ENCODE measurements at regions not wholly inside any gene's neighbourhood (a gene's known extent, or its start where the extent isn't known, plus 50 kb on each side); places are given as distances from the start of the nearest gene placed in this dataset.

DNA sequence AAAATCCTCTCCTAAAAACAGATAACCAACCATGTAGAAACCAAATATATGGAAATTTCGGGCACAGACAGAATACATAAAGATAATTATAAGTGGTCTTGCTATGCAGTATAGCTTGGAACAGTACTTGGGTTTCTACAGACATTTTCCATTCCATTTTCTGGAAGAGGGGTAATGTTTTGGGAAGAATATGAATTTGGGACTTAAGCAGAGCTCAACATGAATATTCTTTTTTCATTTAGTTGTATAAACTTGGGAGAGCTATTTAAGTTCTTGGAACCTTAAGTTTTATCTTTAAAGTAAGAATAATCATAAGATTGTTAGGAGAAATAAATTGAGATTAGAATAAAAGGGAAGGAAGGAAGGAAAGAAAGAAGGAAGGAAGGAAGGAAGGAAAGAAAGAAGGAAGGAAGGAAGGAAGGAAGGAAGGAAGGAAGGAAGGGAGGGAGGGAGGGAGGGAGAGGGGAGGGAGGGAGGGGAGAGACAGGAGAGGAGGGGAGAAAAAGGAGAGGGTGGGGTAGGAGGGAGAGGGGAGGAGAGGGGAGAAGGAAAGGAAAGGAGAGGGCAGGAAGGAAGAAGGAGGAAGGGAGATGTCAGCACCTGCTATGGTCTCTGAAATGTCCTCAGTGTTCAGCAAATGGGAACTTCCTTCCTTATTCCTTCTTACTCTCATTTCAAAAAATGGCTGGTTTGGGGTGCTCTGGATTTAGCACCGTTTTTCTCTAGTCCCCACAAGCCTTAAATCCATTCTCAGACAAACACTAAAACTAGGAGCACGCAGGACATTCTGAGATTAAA lies 248.3 kb downstream of the LY86 start:
- no peak for DNase-seq (ENCODE audit: low read depth in 2 of 2, low spot score in 1 of 2)

DNA sequence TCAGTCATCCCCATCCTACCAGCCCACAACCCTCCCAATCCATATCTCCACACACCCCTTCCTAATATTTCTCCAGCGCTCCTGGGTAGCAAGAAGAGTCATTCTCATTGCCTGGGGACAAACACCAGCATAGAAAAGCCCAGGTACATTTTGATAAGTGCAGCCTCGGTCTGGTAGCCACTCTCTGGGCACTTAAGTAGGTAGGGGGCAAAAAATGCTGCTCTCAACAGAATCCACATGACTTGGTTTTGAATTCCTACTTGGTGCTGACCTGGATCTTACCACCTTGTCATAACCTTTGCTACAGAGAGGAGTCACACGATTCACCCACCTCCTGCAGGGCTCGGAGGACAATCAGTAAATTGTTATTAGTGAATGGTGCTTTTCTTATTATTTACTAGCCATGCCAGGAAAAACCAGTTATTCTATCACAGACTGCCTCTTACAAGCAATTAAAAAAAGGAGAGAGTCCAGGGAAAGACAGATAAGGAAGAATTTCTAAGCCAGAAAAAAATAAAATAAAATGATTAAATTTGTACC lies 249.1 kb downstream of the LY86 start:
- DNase-seq (ENCODE audit: low read depth in 2 of 2, low spot score in 1 of 2): no peak

DNA sequence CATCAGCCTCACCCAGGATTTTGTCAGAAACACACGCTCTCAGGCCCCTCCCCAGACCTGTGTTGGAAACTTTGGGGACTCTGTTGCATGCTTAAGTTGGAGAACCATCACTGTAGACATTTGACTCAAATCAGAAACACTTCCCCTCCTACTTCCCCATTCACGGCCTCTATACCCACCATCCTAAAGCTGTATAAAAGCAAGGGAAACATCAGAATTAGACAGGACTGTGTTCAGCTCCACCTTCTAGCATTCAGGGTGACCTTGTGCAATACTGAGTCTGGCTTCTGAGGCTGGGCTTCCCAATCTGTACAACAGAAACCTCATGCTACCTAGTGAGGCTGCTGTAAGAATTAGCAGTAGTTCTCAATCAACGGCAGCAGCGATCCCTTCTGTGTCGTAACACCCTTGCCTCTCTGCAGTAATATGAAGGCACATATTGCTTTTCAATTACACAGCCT lies 252.3 kb downstream of the LY86 start:
- no peak for DNase-seq (ENCODE audit: low read depth in 2 of 2, low spot score in 1 of 2)

DNA sequence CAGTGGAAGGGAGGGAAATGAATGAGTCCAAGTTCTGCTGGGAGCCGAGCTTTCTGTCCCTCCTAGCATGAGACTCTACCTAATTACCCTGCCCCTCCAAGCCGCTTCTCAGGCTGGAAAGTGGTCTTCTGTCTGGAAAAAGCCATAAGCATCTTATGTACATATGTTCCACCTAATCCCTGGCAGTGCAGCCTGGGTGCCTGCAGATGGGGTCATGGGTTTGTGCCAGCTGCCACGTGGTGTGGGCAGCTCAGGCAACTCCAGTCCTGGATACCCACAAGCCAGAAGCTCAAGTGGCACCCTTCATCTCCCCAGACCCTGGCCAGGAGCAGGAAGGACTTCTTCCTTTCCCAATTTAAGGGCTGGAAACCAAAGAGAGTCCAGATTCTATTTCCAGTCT lies 253.1 kb downstream of the LY86 start:
- DNase-seq (ENCODE audit: low read depth in 2 of 2, low spot score in 1 of 2): no peak

- DNase-seq (ENCODE audit: low read depth in 2 of 2, low spot score in 1 of 2): no peak
These were observed 253.8 kb downstream of the LY86 start for GRCh38 chr6:6842291-6842690.

DNA sequence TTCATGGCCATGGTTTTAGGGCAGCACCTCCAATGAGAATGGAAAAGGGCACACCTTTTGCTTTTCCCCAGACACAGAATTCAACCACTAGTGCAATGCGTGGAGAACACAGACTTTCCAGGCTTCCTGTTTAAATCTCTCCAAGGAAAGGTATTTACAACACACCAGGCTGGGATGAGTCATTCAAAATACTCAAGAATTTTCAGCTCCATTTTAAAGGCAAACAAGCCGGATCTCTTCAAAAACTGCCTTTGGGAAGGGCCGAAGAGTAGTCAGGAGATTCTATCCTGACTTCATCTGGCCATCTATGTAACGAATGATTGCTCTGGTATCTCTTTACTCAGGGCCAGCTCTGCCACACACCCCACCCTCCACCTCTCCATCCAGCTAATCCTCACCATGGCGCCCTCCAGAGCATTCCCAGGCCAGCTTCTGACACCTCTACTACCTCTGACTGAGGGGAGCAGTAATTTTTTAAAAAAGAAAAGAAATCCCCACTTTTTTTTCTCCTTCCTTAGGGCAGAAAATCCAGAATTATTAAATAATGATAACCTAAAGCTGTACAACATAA lies 254.6 kb downstream of the LY86 start:
- DNase-seq (ENCODE audit: low read depth in 2 of 2, low spot score in 1 of 2): no peak

DNA sequence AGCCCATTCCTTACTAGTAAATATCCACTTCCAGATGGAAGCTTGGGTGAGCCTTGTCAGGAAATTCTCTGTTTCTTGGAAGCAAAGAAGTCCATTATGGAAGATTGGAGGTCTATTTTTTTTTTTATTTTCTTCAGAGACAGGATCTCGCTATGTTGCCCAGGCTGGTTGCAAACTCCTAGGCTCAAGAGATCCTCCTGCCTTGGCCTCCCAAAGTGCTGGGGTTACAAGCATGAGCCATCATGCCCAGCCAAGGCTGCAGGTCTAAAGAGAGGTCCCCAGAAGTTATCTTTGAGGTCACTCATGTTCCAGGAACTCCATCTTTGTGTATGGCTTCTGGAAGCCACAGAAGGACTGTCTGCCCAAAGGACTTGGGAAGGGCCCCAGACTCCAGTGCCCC lies 255.3 kb downstream of the LY86 start:
- no peak for DNase-seq (ENCODE audit: low read depth in 2 of 2, low spot score in 1 of 2)

DNA sequence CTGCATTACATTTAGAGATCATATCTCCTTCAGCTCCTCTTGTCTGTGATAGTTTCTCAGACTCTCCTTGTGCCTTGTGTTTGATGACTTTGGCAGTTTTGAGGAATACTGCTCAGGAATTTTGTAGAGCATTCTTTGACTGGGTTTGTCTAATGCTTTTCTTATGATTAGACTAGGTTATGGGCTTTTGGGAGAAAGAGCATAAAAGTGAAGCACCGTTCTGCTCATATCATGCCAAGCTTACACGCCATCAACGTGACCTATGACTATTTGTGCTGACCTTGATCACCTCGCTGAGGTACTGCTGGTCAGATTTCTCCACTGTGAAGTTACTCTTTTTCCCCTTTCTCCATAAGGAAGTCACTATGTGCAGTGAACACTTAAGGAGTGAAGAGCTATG lies 256.0 kb downstream of the LY86 start:
- no peak for DNase-seq (ENCODE audit: low read depth in 2 of 2, low spot score in 1 of 2)

- DNase-seq (ENCODE audit: low read depth in 2 of 2, low spot score in 1 of 2): no peak
These were observed 257.1 kb downstream of the LY86 start for GRCh38 chr6:6845603-6846002.

- DNase-seq (ENCODE audit: low read depth in 2 of 2, low spot score in 1 of 2): no peak
These were observed 259.1 kb downstream of the LY86 start for GRCh38 chr6:6847591-6847990.

DNA sequence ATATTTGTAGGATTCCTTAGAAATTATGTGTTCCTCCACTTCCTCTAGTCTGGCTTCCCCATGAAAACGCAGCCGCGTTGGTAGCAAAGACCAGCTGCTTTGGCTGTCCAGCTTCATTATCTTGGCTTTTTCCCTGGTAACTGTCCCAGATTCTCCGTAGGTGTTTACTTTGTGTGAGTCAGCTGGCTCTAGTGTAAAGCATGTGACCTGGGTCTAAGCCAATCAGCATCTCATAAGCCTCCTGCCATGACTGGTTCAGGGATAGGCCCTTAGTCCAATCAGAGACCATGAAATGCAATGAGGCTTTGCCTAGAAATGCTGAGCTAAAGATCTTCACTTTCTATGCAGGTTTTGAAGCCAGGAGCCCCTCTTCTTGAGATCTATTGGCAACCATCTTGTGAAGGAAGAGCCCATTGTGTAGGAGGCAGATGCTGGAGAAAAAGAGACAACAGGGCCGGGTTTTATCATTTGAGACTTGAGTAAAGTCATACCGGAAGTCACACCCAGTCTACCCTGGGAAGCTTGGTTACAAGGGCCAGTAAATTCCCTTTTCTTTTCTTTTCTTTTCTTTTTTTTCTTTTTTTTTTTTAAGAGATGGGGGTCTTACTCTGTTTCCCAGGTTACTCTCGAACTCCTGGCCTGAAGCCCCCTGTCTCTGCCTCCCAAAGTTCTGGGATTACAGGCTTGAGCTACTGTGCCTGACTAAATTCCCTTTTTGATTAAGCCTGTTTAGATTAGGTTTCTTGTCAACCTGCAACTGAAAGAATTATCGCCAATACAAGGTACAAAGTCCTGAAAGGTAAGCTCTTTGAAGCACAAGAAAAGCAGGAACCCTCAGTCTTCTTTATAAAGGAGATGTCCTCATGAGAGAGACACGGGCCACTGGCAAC lies 256.5 kb upstream of the RREB1 start:
- DNase-seq (ENCODE audit: low read depth in 2 of 2, low spot score in 1 of 2): no peak

- DNase-seq (ENCODE audit: low read depth in 2 of 2, low spot score in 1 of 2): no peak
These were observed 255.9 kb upstream of the RREB1 start for GRCh38 chr6:6851949-6852261.

DNA sequence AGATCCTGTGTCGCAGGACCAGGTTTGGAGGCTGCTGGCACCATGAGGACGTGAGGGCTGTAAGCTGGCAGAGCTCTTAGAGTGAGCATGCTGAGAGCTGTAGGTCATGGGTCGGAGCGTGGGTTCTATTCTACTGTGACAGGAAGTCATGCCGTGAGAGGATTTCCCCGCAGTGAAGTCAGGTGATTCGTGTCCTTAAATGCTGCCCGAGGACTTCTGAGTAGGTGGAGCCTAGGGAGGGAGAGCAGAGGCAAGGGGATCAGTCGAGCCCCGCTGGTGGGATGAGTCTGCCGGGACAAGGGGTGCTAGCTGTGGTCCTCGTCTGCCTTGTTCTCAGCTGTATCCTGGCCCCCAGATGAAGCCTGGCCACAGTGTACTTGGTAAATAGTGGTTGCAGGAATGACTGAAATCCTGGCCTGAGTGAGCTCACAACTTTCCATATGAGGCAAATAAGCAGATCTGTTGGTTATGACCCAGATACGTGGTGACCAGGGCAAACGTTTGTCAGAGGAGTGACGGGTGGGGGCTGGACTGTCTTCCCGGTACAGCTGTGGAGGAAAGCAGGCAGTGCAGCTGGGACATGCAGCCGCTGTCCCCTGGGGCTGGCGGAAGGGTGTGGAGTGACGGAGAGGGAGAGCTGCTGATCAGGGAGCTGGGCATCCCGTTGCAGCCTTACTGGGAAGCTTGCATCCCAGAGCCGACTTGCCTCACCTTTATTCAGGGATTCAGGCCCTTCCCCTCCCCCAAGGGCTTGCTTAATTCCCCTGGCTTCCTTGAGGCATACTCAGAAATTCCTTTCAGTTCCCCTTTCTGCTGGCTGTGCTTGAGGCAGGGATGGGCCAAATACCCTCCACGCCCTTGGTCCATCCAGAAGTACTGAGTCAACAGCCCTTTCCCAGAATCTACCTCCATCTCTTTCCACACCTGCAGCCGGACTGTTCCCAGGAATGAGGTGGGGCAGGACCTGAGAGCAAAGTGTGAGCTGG lies 250.9 kb upstream of the RREB1 start:
- DNase-seq (ENCODE audit: low read depth in 2 of 2, low spot score in 1 of 2): no peak

GRCh38 chr6:6857528-6857927 lies 250.2 kb upstream of the RREB1 start:
- DNase-seq (ENCODE audit: low read depth in 2 of 2, low spot score in 1 of 2): no peak

DNA sequence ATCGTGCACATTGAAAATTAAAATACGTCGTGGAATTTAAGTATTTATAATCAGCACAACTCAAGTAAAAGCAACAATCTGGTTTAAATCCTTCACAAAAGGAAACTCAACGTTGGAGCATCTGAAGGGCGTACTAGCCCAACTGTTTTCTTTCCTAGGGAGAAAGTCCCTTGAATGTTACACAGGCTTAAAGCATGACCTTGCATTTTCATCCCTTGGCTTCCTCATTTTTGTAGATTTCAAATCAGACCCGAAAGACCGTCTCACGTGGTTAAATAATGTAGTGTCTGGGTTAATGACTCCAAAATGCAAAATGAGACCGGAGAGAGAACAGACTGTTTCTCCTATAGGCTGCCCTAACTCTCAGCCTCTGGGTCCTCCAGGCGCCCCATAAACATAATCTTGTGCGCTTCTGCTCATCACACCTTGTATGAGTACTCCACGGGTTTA lies 249.2 kb upstream of the RREB1 start:
- DNase-seq (ENCODE audit: low read depth in 2 of 2, low spot score in 1 of 2): no peak

DNA sequence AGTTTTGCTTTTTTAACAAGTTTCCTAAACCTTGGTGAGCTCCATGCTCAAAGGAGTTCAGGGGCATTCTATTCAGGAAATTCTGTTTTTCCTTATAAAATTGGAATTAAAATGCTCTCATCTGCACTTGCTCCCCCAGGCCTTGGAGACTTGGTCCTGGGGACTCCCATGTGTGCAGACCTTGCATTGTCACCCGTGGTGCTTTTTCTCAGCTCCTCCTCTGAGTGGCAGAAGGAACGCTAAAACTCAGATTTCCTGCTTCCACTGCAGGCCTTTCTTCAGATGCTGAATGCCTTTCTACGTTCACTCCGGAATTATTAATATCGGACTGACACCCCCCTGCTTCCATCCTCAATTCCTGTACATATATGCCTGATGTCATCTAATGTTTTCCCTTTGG lies 248.7 kb upstream of the RREB1 start:
- DNase-seq (ENCODE audit: low read depth in 2 of 2, low spot score in 1 of 2): no peak

DNA sequence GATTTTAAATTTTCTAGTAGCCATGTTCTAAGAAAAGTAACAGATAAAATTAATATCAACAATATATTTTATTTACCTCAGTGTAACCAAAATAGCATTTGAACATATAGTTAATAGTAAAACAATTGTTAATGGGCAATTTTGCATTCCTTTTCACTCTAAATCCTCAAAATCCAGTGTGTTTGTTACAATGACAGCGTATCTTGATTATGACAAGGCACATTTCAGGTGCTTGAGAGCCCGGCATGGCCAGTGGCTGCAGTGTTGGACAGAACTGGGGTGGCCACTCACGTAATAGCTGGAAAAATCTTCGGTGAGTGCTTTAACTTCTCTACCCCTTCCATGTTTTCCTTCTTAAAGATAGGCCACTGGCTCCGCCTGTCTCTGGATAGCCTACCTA lies 248.0 kb upstream of the RREB1 start:
- DNase-seq (ENCODE audit: low read depth in 2 of 2, low spot score in 1 of 2): no peak

DNA sequence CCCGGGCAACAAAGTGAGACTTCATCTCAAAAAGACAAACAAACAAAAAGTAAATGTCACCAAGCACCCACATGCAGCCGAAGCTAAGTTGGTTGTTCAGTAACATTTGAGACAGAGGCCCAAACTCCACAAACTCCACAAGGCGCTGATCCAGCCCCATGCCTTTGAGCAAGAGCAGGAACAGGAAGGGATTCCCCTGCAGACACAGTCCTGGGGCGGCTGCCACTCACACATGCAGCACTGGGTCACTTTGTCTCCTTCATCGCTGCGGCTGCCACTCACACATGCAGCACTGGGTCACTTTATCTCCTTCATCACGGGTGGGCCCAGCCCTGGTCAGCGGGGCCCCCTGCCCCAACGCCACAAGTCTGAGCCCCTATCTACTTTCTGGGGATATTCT lies 246.9 kb upstream of the RREB1 start:
- no peak for DNase-seq (ENCODE audit: low read depth in 2 of 2, low spot score in 1 of 2)

DNA sequence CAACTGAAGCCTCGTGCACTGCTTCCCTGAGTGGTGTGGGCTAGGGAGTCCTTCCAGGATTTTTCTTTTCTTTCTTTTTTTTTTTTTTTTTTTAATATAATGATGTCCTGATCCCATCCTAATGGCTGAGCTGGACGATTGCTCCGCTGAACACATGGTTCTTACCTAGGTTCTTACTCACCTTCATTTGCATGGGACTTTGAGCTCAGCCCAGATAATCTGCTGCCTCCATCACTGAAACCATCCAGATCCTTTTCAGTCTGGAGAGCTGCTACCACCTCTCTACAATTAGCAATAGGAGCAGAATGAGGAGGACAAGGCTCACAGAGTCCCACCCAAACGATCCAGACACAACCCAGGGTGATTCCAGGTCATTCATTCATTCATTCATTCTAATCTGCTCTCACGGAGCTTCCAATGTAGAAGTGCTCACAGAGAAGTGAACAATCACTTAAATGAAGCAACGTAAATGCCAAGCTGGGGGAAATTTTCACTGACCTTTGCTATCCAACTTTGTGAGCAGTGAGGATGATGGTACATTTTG lies 246.3 kb upstream of the RREB1 start:
- DNase-seq (ENCODE audit: low read depth in 2 of 2, low spot score in 1 of 2): no peak

DNA sequence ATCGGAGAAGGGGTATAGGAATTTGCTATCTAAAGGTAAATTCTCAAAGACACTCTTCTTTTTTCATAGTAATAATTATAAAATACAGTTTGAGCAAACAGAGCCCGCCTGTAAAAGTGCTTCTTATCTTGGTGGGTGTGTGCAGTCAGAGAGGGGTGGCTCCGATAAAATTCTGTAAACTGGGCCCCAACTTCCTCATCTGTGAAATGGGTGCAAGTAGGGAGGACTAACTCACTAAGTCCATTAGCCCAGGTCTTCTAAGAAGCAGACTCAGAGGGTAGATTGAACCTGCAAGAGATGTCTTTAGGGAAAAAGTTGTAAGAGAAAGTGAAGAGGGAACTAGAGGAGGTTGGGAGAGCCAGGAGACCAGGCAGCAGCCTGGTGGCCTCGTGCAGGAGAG lies 245.8 kb upstream of the RREB1 start:
- DNase-seq (ENCODE audit: low read depth in 2 of 2, low spot score in 1 of 2): no peak

All from stimulated activated CD8-positive, alpha-beta memory T cell treated with anti-CD3 and anti-CD28 coated beads, Interleukin-4, amount 100 ng/mL, for 1 hour (primary cell).